Bronchial epithelial cell (primary cell): ENCODE measurements at regions not wholly inside any gene's neighbourhood (a gene's known extent, or its start where the extent isn't known, plus 50 kb on each side); places are given as distances from the start of the nearest gene placed in this dataset.

Experiments
- DNase-seq: peaks from one replicate; pipeline ENCODE4 v3.0.0-alpha.2; 2010; ENCODE audit warnings: low read depth
- FAIRE-seq: peaks from 2 replicates; lab custom pipeline; 2011; peaks lifted over from hg19 to GRCh38; lab: Jason Lieb, UNC
- H3K27me3 ChIP-seq: 2 replicates; pipeline ENCODE4 v1.5.1; 2011; ENCODE audit warnings: low read length; ENCODE audit not compliant: control insufficient read depth, insufficient read depth
- H3K36me3 ChIP-seq: 2 replicates; pipeline ENCODE4 v1.5.1; 2011; ENCODE audit warnings: low read length; ENCODE audit not compliant: control insufficient read depth, insufficient read depth
- H3K4me3 ChIP-seq: 2 replicates; pipeline ENCODE4 v1.5.1; 2011; ENCODE audit warnings: mild to moderate bottlenecking, low read depth, low read length, control low read depth
- CTCF ChIP-seq: IDR thresholded peaks from 2 replicates; pipeline ENCODE4 v1.5.1; 2011; ENCODE audit warnings: mild to moderate bottlenecking, moderate library complexity, low read length, control low read depth, inconsistent platforms; ENCODE audit not compliant: insufficient read depth, severe bottlenecking

DNA sequence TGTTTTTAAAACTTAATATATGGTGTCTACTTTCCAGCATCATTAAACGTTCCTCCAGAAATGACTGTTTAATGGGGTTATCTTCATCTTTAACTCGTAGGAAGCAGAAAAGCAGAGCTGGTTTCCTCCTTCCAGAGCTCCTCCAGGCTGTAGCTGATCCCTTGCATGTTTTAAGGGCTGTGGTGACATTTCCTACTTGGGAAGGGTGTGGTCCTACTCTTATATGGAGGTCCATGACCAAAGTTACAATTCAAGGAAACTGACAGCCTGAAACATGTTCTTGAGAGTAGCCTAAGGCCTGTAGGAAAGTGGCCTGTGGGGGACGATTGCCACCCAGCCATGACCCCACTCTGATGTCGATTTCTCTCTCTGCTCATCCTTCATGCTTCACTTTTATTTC lies 297.1 kb downstream of the GADD45G start:
- H3K27me3 ChIP-seq, result peaks cover 6% of the 10 kb centered on the region
- H3K36me3 ChIP-seq, result no peaks in the 10 kb centered on the region
- TF ChIP-seq CTCF, result no peak
- DNase-seq (no peak), FAIRE-seq (no peak)
- H3K4me3 ChIP-seq, result no peak overlapping the region

GRCh38 chr9:89902450-89903140 lies 297.8 kb downstream of the GADD45G start:
- FAIRE-seq, result no peak
- DNase-seq, result no peak
- no peaks in the 10 kb centered on the region for H3K36me3 ChIP-seq
- H3K4me3 ChIP-seq, result no peak overlapping the region
- no peak for TF ChIP-seq CTCF
- peaks cover 4% of the 10 kb centered on the region for H3K27me3 ChIP-seq

- no peak for DNase-seq
Observed at GRCh38 chr9:89903141-89903475, 298.3 kb downstream of the GADD45G start.

GRCh38 chr9:89905606-89906338 lies 301.0 kb downstream of the GADD45G start:
- Histone ChIP-seq H3K27me3 (peaks cover 1% of the 10 kb centered on the region), H3K4me3 (no peak overlapping the region), H3K36me3 (no peaks in the 10 kb centered on the region)
- DNase-seq (no peak), FAIRE-seq (no peak)
- TF ChIP-seq CTCF, result no peak

More at GRCh38 chr9:89903141-89903475, 298.3 kb downstream of the GADD45G start:
- Histone ChIP-seq H3K27me3 (peaks cover 4% of the 10 kb centered on the region), H3K4me3 (no peak overlapping the region), H3K36me3 (no peaks in the 10 kb centered on the region)
- FAIRE-seq, result no peak
- no peak for TF ChIP-seq CTCF

- Histone ChIP-seq H3K4me3 (no peak overlapping the region), H3K36me3 (no peaks in the 10 kb centered on the region), H3K27me3 (no peaks in the 10 kb centered on the region)
- DNase-seq (no peak), FAIRE-seq (no peak)
- TF ChIP-seq CTCF, result no peak
Observed at GRCh38 chr9:89911721-89912604, 307.2 kb downstream of the GADD45G start.
